ENCODE measurements at regions not wholly inside any gene's neighbourhood (a gene's known extent, or its start where the extent isn't known, plus 50 kb on each side); places are given as distances from the start of the nearest gene placed in this dataset.

- DNase-seq (no peak), ATAC-seq (no peak)
- Mint-ChIP-seq H3K9me3 (peaks cover 0 to 1% (median 0%) of the 10 kb centered on the region in 9 donors), H3K27me3 (no peaks in the 10 kb centered on the region), H3K4me3 (no peak overlapping the region), H3K4me1 (peaks cover 27 to 53% (median 30%) of the 10 kb centered on the region in 4 donors), H3K36me3 (no peaks in the 10 kb centered on the region), H3K27ac (peak overlapping the region in 1 of 10 donors; percentile 56)
- POLR2A ChIA-PET, result interaction anchor here (0.9 kb wide), 1 partner anchor 11 kb away, joined by 3 read pairs; no protein-coding TSS in a partner anchor
These were observed 89.7 kb upstream of the KLF13 start for GRCh38 chr15:31237043-31237324.

- ATAC-seq (peak in 1 of 2 donors; percentile 26), DNase-seq (no peak)
- POLR2A ChIA-PET, result interaction anchor here (1.2 to 1.9 kb wide), 3 partner anchors 20 to 25 kb away, joined by 3 to 10 read pairs (median 5); no protein-coding TSS in a partner anchor
- peak overlapping the region; percentile 82 to 97 (median 91) for H3K27ac Mint-ChIP-seq
- H3K9me3 Mint-ChIP-seq, result no peaks in the 10 kb centered on the region
- peaks cover 22 to 53% (median 31%) of the 10 kb centered on the region in 4 donors for H3K4me1 Mint-ChIP-seq
- no peaks in the 10 kb centered on the region for H3K27me3 Mint-ChIP-seq
- peak overlapping the region in 7 of 10 donors; percentile 4 to 72 (median 26) for H3K4me3 Mint-ChIP-seq
- no peaks in the 10 kb centered on the region for H3K36me3 Mint-ChIP-seq
These were observed 87.7 kb upstream of the KLF13 start for GRCh38 chr15:31238906-31239305.

- Mint-ChIP-seq H3K9me3 (no peaks in the 10 kb centered on the region), H3K4me3 (peak overlapping the region in 6 of 10 donors; percentile 19 to 72 (median 35)), H3K36me3 (no peaks in the 10 kb centered on the region), H3K4me1 (peaks cover 22 to 53% (median 31%) of the 10 kb centered on the region in 4 donors), H3K27me3 (no peaks in the 10 kb centered on the region), H3K27ac (peak overlapping the region; percentile 82 to 97 (median 91))
- DNase-seq (no peak), ATAC-seq (no peak)
- POLR2A ChIA-PET, result interaction anchor here (1.2 to 1.9 kb wide), 6 partner anchors 13 to 153 kb away, joined by 3 to 10 read pairs (median 4); no protein-coding TSS in a partner anchor
These were observed 87.2 kb upstream of the KLF13 start for GRCh38 chr15:31239409-31239808.

- POLR2A ChIA-PET, result interaction anchor here (0.6 to 1.3 kb wide), 7 partner anchors 13 to 97 kb away, joined by 3 to 9 read pairs (median 3); partner anchors contain the start of gene KLF13
- peak; percentile 86 to 94 for ATAC-seq
- H3K4me1 Mint-ChIP-seq, result peaks cover 26 to 44% (median 37%) of the 10 kb centered on the region in 4 donors
- no peaks in the 10 kb centered on the region for H3K27me3 Mint-ChIP-seq
- no peaks in the 10 kb centered on the region for H3K36me3 Mint-ChIP-seq
- peak overlapping the region in 9 of 10 donors; percentile 32 to 93 (median 86) for H3K27ac Mint-ChIP-seq
- H3K4me3 Mint-ChIP-seq, result peak overlapping the region in 8 of 10 donors; percentile 1 to 53 (median 26)
- peak in 7 of 10 donors; percentile 20 to 76 (median 43) for DNase-seq
- no peaks in the 10 kb centered on the region for H3K9me3 Mint-ChIP-seq
These were observed 84.6 kb upstream of the KLF13 start for GRCh38 chr15:31241888-31242522.

- POLR2A ChIA-PET, result interaction anchor here (1.5 to 1.8 kb wide), 2 partner anchors 18 to 19 kb away, joined by 3 to 7 read pairs; no protein-coding TSS in a partner anchor
- Mint-ChIP-seq H3K4me3 (no peak overlapping the region), H3K9me3 (no peaks in the 10 kb centered on the region), H3K27ac (peak overlapping the region in 4 of 10 donors; percentile 34 to 84 (median 63)), H3K27me3 (no peaks in the 10 kb centered on the region), H3K4me1 (peaks cover 21 to 41% (median 29%) of the 10 kb centered on the region in 4 donors), H3K36me3 (no peaks in the 10 kb centered on the region)
- ATAC-seq (no peak), DNase-seq (no peak)
These were observed 82.7 kb upstream of the KLF13 start for GRCh38 chr15:31243895-31244294.

GRCh38 chr15:31245135-31245689 lies 81.4 kb upstream of the KLF13 start:
- Mint-ChIP-seq H3K4me1 (peaks cover 14 to 32% (median 21%) of the 10 kb centered on the region in 4 donors), H3K4me3 (no peak overlapping the region), H3K36me3 (no peaks in the 10 kb centered on the region), H3K27ac (peak overlapping the region in 4 of 10 donors; percentile 1 to 79 (median 56)), H3K27me3 (no peaks in the 10 kb centered on the region), H3K9me3 (no peaks in the 10 kb centered on the region)
- POLR2A ChIA-PET, result interaction anchor here (0.6 to 1.8 kb wide), 5 partner anchors 7 to 16 kb away, joined by 3 to 7 read pairs (median 4); no protein-coding TSS in a partner anchor
- DNase-seq, result no peak
- ATAC-seq, result no peak

- DNase-seq (no peak), ATAC-seq (no peak)
- POLR2A ChIA-PET, result interaction anchor here (1.1 to 1.8 kb wide), 2 partner anchors 12 to 16 kb away, joined by 3 to 7 read pairs; no protein-coding TSS in a partner anchor
These were observed 80.9 kb upstream of the KLF13 start for GRCh38 chr15:31245756-31246155.

GRCh38 chr15:31247404-31247803 lies 79.2 kb upstream of the KLF13 start:
- Mint-ChIP-seq H3K9me3 (no peaks in the 10 kb centered on the region), H3K27ac (peak overlapping the region in 1 of 10 donors; percentile 73)
- no peak for ATAC-seq

More at GRCh38 chr15:31245756-31246155, 80.9 kb upstream of the KLF13 start:
- Mint-ChIP-seq H3K4me3 (no peak overlapping the region), H3K36me3 (no peaks in the 10 kb centered on the region), H3K4me1 (peaks cover 13 to 32% (median 19%) of the 10 kb centered on the region in 4 donors), H3K9me3 (no peaks in the 10 kb centered on the region), H3K27ac (peak overlapping the region in 1 of 10 donors; percentile 73), H3K27me3 (no peaks in the 10 kb centered on the region)

GRCh38 chr15:31248263-31248662 lies 78.4 kb upstream of the KLF13 start:
- H3K27ac Mint-ChIP-seq, result peak overlapping the region in 3 of 10 donors; percentile 63 to 77 (median 73)
- ATAC-seq (no peak), DNase-seq (no peak)
- POLR2A ChIA-PET, result no interaction called here
- no peaks in the 10 kb centered on the region for H3K27me3 Mint-ChIP-seq
- H3K4me1 Mint-ChIP-seq, result peaks cover 5 to 18% (median 6%) of the 10 kb centered on the region in 4 donors
- H3K4me3 Mint-ChIP-seq, result no peak overlapping the region
- H3K9me3 Mint-ChIP-seq, result no peaks in the 10 kb centered on the region
- no peaks in the 10 kb centered on the region for H3K36me3 Mint-ChIP-seq

More at GRCh38 chr15:31247404-31247803, 79.2 kb upstream of the KLF13 start:
- peaks cover 5 to 18% (median 6%) of the 10 kb centered on the region in 4 donors for H3K4me1 Mint-ChIP-seq
- H3K36me3 Mint-ChIP-seq, result no peaks in the 10 kb centered on the region
- POLR2A ChIA-PET, result interaction anchor here (1.4 kb wide), 1 partner anchor 17 kb away, joined by 3 read pairs; no protein-coding TSS in a partner anchor
- no peak for DNase-seq
- no peak overlapping the region for H3K4me3 Mint-ChIP-seq
- H3K27me3 Mint-ChIP-seq, result no peaks in the 10 kb centered on the region

- ATAC-seq (no peak), DNase-seq (no peak)
- Mint-ChIP-seq H3K4me3 (no peak overlapping the region), H3K4me1 (peaks cover 5 to 18% (median 5%) of the 10 kb centered on the region in 4 donors), H3K27me3 (no peaks in the 10 kb centered on the region), H3K36me3 (no peaks in the 10 kb centered on the region), H3K9me3 (no peaks in the 10 kb centered on the region), H3K27ac (peak overlapping the region in 1 of 10 donors; percentile 73)
- POLR2A ChIA-PET, result no interaction called here
These were observed 77.7 kb upstream of the KLF13 start for GRCh38 chr15:31248951-31249350.

GRCh38 chr15:31250033-31250432 lies 76.6 kb upstream of the KLF13 start:
- Mint-ChIP-seq H3K36me3 (no peaks in the 10 kb centered on the region), H3K4me3 (no peak overlapping the region), H3K27ac (peak overlapping the region in 4 of 10 donors; percentile 35 to 74 (median 66)), H3K9me3 (no peaks in the 10 kb centered on the region), H3K27me3 (no peaks in the 10 kb centered on the region), H3K4me1 (peaks cover 5 to 22% (median 9%) of the 10 kb centered on the region in 4 donors)
- POLR2A ChIA-PET, result interaction anchor here (0.6 kb wide), 1 partner anchor 12 kb away, joined by 3 read pairs; no protein-coding TSS in a partner anchor
- DNase-seq, result no peak
- no peak for ATAC-seq

- DNase-seq (no peak), ATAC-seq (no peak)
- no peaks in the 10 kb centered on the region for H3K27me3 Mint-ChIP-seq
- POLR2A ChIA-PET, result interaction anchor here (0.6 to 6.3 kb wide), 2 partner anchors 13 to 21 kb away, joined by 3 to 46 read pairs; no protein-coding TSS in a partner anchor
- H3K36me3 Mint-ChIP-seq, result no peaks in the 10 kb centered on the region
- no peak overlapping the region for H3K4me3 Mint-ChIP-seq
- no peaks in the 10 kb centered on the region for H3K9me3 Mint-ChIP-seq
- H3K27ac Mint-ChIP-seq, result peak overlapping the region in 1 of 10 donors; percentile 29
- H3K4me1 Mint-ChIP-seq, result peaks cover 6 to 24% (median 15%) of the 10 kb centered on the region in 4 donors
These were observed 75.5 kb upstream of the KLF13 start for GRCh38 chr15:31251165-31251564.

Measured in naive thymus-derived CD8-positive, alpha-beta T cell (primary cell).